IPS-20b (cell line): ENCODE measurements at regions not wholly inside any gene's neighbourhood (a gene's known extent, or its start where the extent isn't known, plus 50 kb on each side); places are given as distances from the start of the nearest gene placed in this dataset.

ENCODE experiments used
- H3K27ac ChIP-seq: one replicate; pipeline ENCODE4 v1.5.1; 2013; ENCODE audit warnings: low read length
- H3K27me3 ChIP-seq: 2 replicates; pipeline ENCODE4 v1.6.1; 2013; ENCODE audit warnings: mild to moderate bottlenecking, low read length, inconsistent platforms; ENCODE audit not compliant: insufficient read depth
- H3K36me3 ChIP-seq: 2 replicates; pipeline ENCODE4 v1.6.1; 2013; ENCODE audit warnings: low read depth, mild to moderate bottlenecking, inconsistent platforms, low read length, moderate library complexity; ENCODE audit not compliant: insufficient read depth
- H3K4me1 ChIP-seq: 2 replicates; pipeline ENCODE4 v1.6.1; 2013; ENCODE audit warnings: mild to moderate bottlenecking, control low read depth, inconsistent platforms, low read length, moderate library complexity; ENCODE audit not compliant: insufficient read depth
- H3K4me3 ChIP-seq: 2 replicates; pipeline ENCODE4 v1.5.1; 2013; ENCODE audit warnings: mild to moderate bottlenecking, low read length, inconsistent platforms
- H3K9ac ChIP-seq: 2 replicates; pipeline ENCODE4 v1.6.1; 2013; ENCODE audit warnings: low read depth, mild to moderate bottlenecking, inconsistent platforms, low read length, moderate library complexity
- H3K9me3 ChIP-seq: 2 replicates; pipeline ENCODE4 v1.6.1; 2013; ENCODE audit warnings: mild to moderate bottlenecking, low read depth, low read length, inconsistent platforms; ENCODE audit not compliant: insufficient read depth

GRCh38 chr2:65501074-65501473, 68.7 kb upstream of the SPRED2 start:
- H3K27me3 ChIP-seq: no peaks in the 10 kb centered on the region
- H3K4me3 ChIP-seq: no peak overlapping the region
- no peaks in the 10 kb centered on the region for H3K36me3 ChIP-seq
- H3K4me1 ChIP-seq: peaks cover 8% of the 10 kb centered on the region; the same call in 1 of the 2 replicates
- no peaks in the 10 kb centered on the region for H3K9me3 ChIP-seq
- H3K9ac ChIP-seq: no peak overlapping the region
- no peak overlapping the region for H3K27ac ChIP-seq

GRCh38 chr2:65500310-65501040, 68.1 kb upstream of the SPRED2 start:
- Histone ChIP-seq H3K4me1 (peaks cover 8% of the 10 kb centered on the region; the same call in 1 of the 2 replicates), H3K36me3 (no peaks in the 10 kb centered on the region), H3K27me3 (no peaks in the 10 kb centered on the region), H3K27ac (no peak overlapping the region), H3K9ac (no peak overlapping the region), H3K9me3 (no peaks in the 10 kb centered on the region), H3K4me3 (no peak overlapping the region)

GRCh38 chr2:65499216-65499615, 66.8 kb upstream of the SPRED2 start:
- H3K4me3 ChIP-seq: no peak overlapping the region
- H3K27me3 ChIP-seq: no peaks in the 10 kb centered on the region
- H3K9ac ChIP-seq: no peak overlapping the region
- H3K4me1 ChIP-seq: peaks cover 6% of the 10 kb centered on the region; the same call in 1 of the 2 replicates
- H3K27ac ChIP-seq: no peak overlapping the region
- H3K9me3 ChIP-seq: no peaks in the 10 kb centered on the region
- H3K36me3 ChIP-seq: no peaks in the 10 kb centered on the region

GRCh38 chr2:65498396-65498795, 66.0 kb upstream of the SPRED2 start:
- Histone ChIP-seq H3K36me3 (no peaks in the 10 kb centered on the region), H3K27ac (no peak overlapping the region), H3K27me3 (no peaks in the 10 kb centered on the region), H3K4me1 (no peaks in the 10 kb centered on the region), H3K9ac (no peak overlapping the region), H3K9me3 (no peaks in the 10 kb centered on the region), H3K4me3 (no peak overlapping the region)

GRCh38 chr2:65495251-65495877, 63.0 kb upstream of the SPRED2 start:
- Histone ChIP-seq H3K4me1 (no peaks in the 10 kb centered on the region), H3K9me3 (no peaks in the 10 kb centered on the region), H3K9ac (no peak overlapping the region), H3K27me3 (no peaks in the 10 kb centered on the region), H3K27ac (no peak overlapping the region), H3K4me3 (no peak overlapping the region), H3K36me3 (no peaks in the 10 kb centered on the region)

- Histone ChIP-seq H3K27ac (no peak overlapping the region), H3K4me3 (no peak overlapping the region), H3K4me1 (no peaks in the 10 kb centered on the region), H3K9me3 (no peaks in the 10 kb centered on the region), H3K9ac (no peak overlapping the region), H3K36me3 (no peaks in the 10 kb centered on the region), H3K27me3 (no peaks in the 10 kb centered on the region)
These were observed 61.7 kb upstream of the SPRED2 start for GRCh38 chr2:65494078-65494477.

- no peak overlapping the region for H3K4me3 ChIP-seq
- no peaks in the 10 kb centered on the region for H3K36me3 ChIP-seq
- no peaks in the 10 kb centered on the region for H3K9me3 ChIP-seq
- H3K27ac ChIP-seq: no peak overlapping the region
- H3K4me1 ChIP-seq: no peaks in the 10 kb centered on the region
- H3K9ac ChIP-seq: no peak overlapping the region
- no peaks in the 10 kb centered on the region for H3K27me3 ChIP-seq
These were observed 59.0 kb upstream of the SPRED2 start for GRCh38 chr2:65491381-65491905.

- H3K27ac ChIP-seq: no peak overlapping the region
- no peaks in the 10 kb centered on the region for H3K27me3 ChIP-seq
- H3K9me3 ChIP-seq: no peaks in the 10 kb centered on the region
- H3K9ac ChIP-seq: no peak overlapping the region
- no peaks in the 10 kb centered on the region for H3K4me1 ChIP-seq
- H3K36me3 ChIP-seq: no peaks in the 10 kb centered on the region
- no peak overlapping the region for H3K4me3 ChIP-seq
These were observed 57.8 kb upstream of the SPRED2 start for GRCh38 chr2:65490222-65490621.

- H3K4me1 ChIP-seq: no peaks in the 10 kb centered on the region
- H3K27me3 ChIP-seq: no peaks in the 10 kb centered on the region
- H3K36me3 ChIP-seq: no peaks in the 10 kb centered on the region
- no peak overlapping the region for H3K4me3 ChIP-seq
- no peak overlapping the region for H3K9ac ChIP-seq
- H3K27ac ChIP-seq: no peak overlapping the region
- H3K9me3 ChIP-seq: no peaks in the 10 kb centered on the region
These were observed 56.9 kb upstream of the SPRED2 start for GRCh38 chr2:65489269-65489668.

- Histone ChIP-seq H3K4me3 (no peak overlapping the region), H3K9ac (no peak overlapping the region), H3K9me3 (no peaks in the 10 kb centered on the region), H3K27me3 (no peaks in the 10 kb centered on the region), H3K4me1 (no peaks in the 10 kb centered on the region), H3K36me3 (no peaks in the 10 kb centered on the region), H3K27ac (no peak overlapping the region)
These were observed 56.1 kb upstream of the SPRED2 start for GRCh38 chr2:65488527-65488926.

GRCh38 chr2:65487404-65487803, 55.0 kb upstream of the SPRED2 start:
- no peaks in the 10 kb centered on the region for H3K4me1 ChIP-seq
- no peaks in the 10 kb centered on the region for H3K36me3 ChIP-seq
- no peak overlapping the region for H3K4me3 ChIP-seq
- H3K9ac ChIP-seq: no peak overlapping the region
- no peak overlapping the region for H3K27ac ChIP-seq
- no peaks in the 10 kb centered on the region for H3K27me3 ChIP-seq
- H3K9me3 ChIP-seq: no peaks in the 10 kb centered on the region

GRCh38 chr2:65486802-65487201, 54.4 kb upstream of the SPRED2 start:
- H3K36me3 ChIP-seq: no peaks in the 10 kb centered on the region
- H3K9me3 ChIP-seq: no peaks in the 10 kb centered on the region
- no peaks in the 10 kb centered on the region for H3K27me3 ChIP-seq
- no peak overlapping the region for H3K27ac ChIP-seq
- H3K9ac ChIP-seq: no peak overlapping the region
- H3K4me3 ChIP-seq: no peak overlapping the region
- H3K4me1 ChIP-seq: no peaks in the 10 kb centered on the region
